K562 (cell line): ENCODE measurements at regions not wholly inside any gene's neighbourhood (a gene's known extent, or its start where the extent isn't known, plus 50 kb on each side); places are given as distances from the start of the nearest gene placed in this dataset.

Source experiments
- ATF4 ChIP-seq: fragments of 450-650 bp; formaldehyde crosslinking; IDR thresholded peaks from 2 replicates; pipeline ENCODE4 v1.4.0; 2022; ENCODE audit warnings: mild to moderate bottlenecking, moderate library complexity
- E2F3 ChIP-seq: fragments of 250-450 bp; sonication (Bioruptor Pico); IDR thresholded peaks from 2 replicates; pipeline ENCODE4 v1.4.0; 2020; ENCODE audit warnings: mild to moderate bottlenecking
- EP300 ChIP-seq: IDR thresholded peaks from 2 replicates; pipeline ENCODE4 v1.6.1; 2012; ENCODE audit warnings: low read length, improper control_type of control experiment
- GABPA ChIP-seq: fragments of 200-800 bp; sonication (Bioruptor generic); conservative IDR thresholded peaks from 2 replicates; pipeline ENCODE4 v1.6.1; 2016; ENCODE audit warnings: low read depth, missing genetic modification characterization, missing compliant biosample characterization
- SRF ChIP-seq, 2 experiments: fragments of 250-450, 450-650 bp in 1 of 2; sonication (Bioruptor Pico) in 1 of 2; sonication (generic) in 1 of 2; formaldehyde crosslinking; IDR thresholded peaks; 2 replicates each; pipeline versions ENCODE4 v1.5.0 to v1.5.1; 2020 to 2022; ENCODE audit warnings: mild to moderate bottlenecking in 1 of 2, missing genetic modification reagents in 1 of 2

- no peak for TF ChIP-seq SRF (CRISPR knock-in tag; IDR thresholded peaks at IDR 0.05)
- no peak for TF ChIP-seq EP300
- no peak for TF ChIP-seq E2F3 (CRISPR knock-in tag)
- no peak for TF ChIP-seq GABPA (tag)
- TF ChIP-seq ATF4 (CRISPR knock-in tag): no peak
Measured at GRCh38 chr21:25398630-25399029, 208.7 kb downstream of the MRPL39 start.
